ENCODE measurements at regions not wholly inside any gene's neighbourhood (a gene's known extent, or its start where the extent isn't known, plus 50 kb on each side); places are given as distances from the start of the nearest gene placed in this dataset.
"Not testable (repeated sequence)": the region's sequence is repeated elsewhere in the genome, so short reads cannot be mapped to it uniquely, and the experiment has no call there.

- not testable (repeated sequence) for DNase-seq
Observed at GRCh38 chr7:119968411-119968810, 304.6 kb upstream of the KCND2 start.

GRCh38 chr7:119969054-119969453 lies 303.9 kb upstream of the KCND2 start:
- no peak for DNase-seq

GRCh38 chr7:119969763-119970162 lies 303.2 kb upstream of the KCND2 start:
- DNase-seq, result no peak

GRCh38 chr7:119974972-119975371 lies 298.0 kb upstream of the KCND2 start:
- no peak for DNase-seq

GRCh38 chr7:119982884-119983283 lies 290.1 kb upstream of the KCND2 start:
- DNase-seq, result no peak

GRCh38 chr7:119983468-119983867 lies 289.5 kb upstream of the KCND2 start:
- DNase-seq, result no peak

- no peak for DNase-seq
Observed at GRCh38 chr7:119984247-119984646, 288.7 kb upstream of the KCND2 start.

- DNase-seq, result no peak
Observed at GRCh38 chr7:119988401-119988800, 284.6 kb upstream of the KCND2 start.

GRCh38 chr7:119994928-119995327 lies 278.0 kb upstream of the KCND2 start:
- no peak for DNase-seq

GRCh38 chr7:119996634-119997033 lies 276.3 kb upstream of the KCND2 start:
- no peak for DNase-seq

GRCh38 chr7:119999738-120000475 lies 273.1 kb upstream of the KCND2 start:
- no peak for DNase-seq

- no peak for DNase-seq
Observed at GRCh38 chr7:120005720-120006119, 267.3 kb upstream of the KCND2 start.

GRCh38 chr7:120014301-120014700 lies 258.7 kb upstream of the KCND2 start:
- not testable (repeated sequence) for DNase-seq

GRCh38 chr7:120014925-120015465 lies 258.0 kb upstream of the KCND2 start:
- no peak for DNase-seq

- DNase-seq, result no peak
Observed at GRCh38 chr7:120021085-120021484, 251.9 kb upstream of the KCND2 start.

GRCh38 chr7:120023494-120024167 lies 249.3 kb upstream of the KCND2 start:
- DNase-seq, result no peak

- no peak for DNase-seq
Observed at GRCh38 chr7:120028636-120029035, 244.3 kb upstream of the KCND2 start.

- no peak for DNase-seq
Observed at GRCh38 chr7:120030876-120031275, 242.1 kb upstream of the KCND2 start.

GRCh38 chr7:120033114-120033513 lies 239.9 kb upstream of the KCND2 start:
- no peak for DNase-seq

- no peak for DNase-seq
Observed at GRCh38 chr7:120039138-120039537, 233.8 kb upstream of the KCND2 start.

- DNase-seq, result no peak
Observed at GRCh38 chr7:120041798-120042197, 231.2 kb upstream of the KCND2 start.

GRCh38 chr7:120043250-120043649 lies 229.7 kb upstream of the KCND2 start:
- DNase-seq, result no peak

- no peak for DNase-seq
Observed at GRCh38 chr7:120052884-120053382, 220.0 kb upstream of the KCND2 start.

GRCh38 chr7:120053390-120053961 lies 219.5 kb upstream of the KCND2 start:
- no peak for DNase-seq
